HT1080 (cell line): ENCODE measurements at regions not wholly inside any gene's neighbourhood (a gene's known extent, or its start where the extent isn't known, plus 50 kb on each side); places are given as distances from the start of the nearest gene placed in this dataset.

ENCODE experiments used
- DNase-seq: peaks from one replicate; pipeline ENCODE4 v3.0.0-alpha.2; 2015; ENCODE audit warnings: low read depth

DNA sequence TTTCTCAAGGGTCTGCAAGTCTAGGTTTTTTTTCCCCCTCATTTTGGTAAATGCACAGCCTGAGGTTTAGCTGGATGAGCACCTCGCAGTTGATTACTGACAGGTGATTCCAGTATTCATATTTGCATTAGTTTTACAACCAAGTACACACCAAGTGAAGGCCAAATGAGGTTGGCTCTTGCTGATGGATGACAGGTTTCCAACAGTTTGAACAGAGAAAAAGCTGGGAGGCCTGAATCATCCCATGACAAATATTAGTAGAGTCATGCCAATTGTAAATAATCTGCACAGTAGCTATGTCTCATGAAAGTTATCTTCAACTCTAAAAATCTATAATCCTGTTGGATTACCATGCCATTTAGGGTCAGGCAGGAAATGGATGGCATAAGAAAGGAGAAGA, 399.8 kb downstream of the HTR7 start:
- DNase-seq = no peak

DNA sequence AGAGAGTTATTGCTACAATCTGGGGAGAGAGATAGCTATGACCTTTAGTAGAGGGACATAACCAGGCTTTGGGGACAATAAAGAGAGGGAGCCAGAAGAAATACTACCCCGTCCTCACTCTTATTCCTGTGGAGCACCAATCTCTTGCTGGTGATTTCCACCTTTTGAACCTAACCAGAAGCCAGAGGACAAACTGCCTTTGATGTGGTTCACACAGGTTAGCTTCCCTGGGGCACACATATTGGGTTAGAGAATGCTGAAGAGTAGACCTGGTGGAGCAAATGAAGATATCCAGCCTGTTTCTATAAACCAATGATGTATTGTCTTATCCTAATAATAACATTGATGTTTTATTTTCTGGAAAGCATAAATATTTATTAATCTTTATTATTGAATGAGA, 399.3 kb downstream of the HTR7 start:
- no peak for DNase-seq

DNA sequence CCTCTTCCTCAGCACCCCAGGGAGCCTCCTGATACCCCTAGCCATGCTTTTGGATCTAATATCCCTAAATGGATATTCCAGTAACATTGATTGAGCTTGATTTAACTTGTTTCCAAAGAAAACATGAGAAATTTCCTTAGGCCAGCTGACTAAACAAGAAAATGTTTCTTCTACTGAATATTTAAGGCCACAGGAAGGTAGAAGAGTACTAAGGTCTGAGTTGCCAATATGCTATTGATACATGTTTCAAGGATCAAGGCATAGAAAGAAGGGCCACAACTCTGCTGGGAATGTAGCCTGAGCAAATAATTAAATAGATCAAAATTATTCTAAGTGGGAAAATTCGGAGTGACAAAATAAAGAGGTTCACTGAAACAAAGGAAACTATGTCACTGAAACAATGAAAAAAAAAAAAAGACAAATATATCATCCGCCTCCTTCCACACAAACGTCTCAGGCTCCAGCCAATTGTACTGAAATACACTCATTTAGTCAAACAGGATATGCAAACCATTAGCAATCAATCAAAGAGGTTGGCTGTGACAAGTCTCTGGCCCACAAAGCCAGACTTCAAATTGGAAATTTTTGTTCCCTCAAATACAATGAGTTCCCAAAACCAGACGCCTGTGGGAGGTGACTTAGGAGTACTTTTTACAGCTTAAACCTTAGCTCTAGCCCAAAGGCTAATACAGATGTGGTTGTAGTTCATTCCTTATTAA, 396.2 kb downstream of the HTR7 start:
- no peak for DNase-seq

DNA sequence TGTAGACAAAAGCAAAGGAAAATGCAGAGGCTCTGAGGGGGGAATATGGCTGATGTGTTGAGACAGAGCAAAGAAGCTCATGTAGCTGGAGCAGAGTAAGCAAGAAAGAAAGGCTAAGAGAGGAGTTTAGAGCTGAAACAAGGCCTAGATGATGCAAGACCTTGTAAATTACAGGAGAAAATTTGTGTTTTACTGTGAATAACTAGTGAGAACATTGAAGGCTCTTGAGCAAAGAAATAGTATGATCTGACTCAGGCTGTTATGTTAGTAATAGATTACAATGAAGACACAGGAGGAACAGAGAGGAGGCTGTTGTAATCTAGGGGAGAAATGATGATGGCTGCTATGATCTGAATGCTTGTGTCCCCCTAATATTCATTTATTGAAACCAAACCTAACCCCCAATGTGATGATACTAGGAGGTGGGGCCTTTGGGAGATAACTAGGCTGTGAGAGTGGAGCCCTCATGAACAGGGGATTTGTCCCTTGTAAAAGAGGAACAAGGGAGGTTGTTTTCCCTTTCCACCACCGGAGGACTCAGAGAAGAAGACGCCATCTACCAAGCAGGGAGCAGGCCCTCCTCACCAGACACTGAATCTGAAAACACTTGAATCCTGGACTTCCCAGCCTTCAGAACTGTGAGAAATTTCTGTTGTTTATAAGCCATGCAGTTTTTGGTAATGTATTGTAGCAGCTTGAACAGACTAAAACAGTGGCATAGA, 394.9 kb downstream of the HTR7 start:
- no peak for DNase-seq

DNA sequence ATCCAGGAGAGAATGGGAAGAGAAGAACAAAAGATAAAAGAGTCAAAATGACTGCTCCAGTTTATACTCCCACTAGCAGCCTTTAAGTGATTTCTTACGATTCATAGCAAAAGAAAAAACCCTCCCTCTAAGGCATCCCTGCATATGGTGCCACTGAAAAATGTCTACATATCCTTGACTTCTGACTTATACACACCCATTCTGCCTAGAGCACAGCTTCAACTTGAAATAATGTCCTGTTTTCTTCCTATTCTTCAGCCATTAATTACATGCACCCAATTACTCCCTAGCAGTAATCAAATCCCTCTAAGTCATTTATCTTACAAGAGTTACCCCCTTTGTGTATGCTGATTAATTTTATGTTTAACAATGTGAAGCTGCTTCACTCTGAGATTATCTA, 393.5 kb downstream of the HTR7 start:
- DNase-seq = no peak

DNA sequence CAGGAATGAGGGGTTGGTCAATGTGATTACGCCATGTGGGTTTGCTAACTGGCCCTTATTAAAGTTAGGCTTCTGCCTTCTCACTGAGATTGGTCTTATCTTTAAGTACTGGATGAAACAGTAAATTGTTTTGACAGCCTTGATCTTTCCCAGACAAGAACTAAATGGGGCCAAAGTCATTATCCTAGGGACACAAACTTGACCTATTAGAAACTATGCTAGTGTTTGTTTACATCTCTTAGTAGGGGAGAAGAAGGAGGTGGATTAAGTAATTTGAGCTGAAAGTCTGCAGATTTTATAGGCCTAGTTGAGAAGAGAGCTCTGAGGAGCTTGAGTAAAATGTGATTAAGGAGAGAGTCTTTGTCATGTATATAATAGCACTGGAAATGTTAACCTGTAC, 386.9 kb downstream of the HTR7 start:
- no peak for DNase-seq

DNA sequence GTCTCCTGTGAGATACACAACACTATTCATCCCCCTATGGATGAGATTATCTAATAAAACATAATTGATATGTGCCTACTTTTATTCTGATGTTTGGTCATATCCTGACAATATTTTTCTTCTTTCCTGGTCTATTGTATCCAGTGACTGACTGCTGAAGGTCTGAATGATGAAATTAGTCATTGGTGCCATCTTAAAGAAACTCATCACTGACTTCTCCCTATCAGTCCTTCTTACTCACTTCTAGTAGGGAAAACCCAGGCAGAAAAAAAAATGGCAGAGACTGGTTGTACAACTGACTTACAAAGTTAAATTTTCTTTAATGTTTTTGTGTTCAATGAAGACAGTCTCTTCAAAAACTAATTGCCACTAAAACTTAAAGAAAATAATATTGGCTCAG, 377.4 kb downstream of the HTR7 start:
- no peak for DNase-seq

DNA sequence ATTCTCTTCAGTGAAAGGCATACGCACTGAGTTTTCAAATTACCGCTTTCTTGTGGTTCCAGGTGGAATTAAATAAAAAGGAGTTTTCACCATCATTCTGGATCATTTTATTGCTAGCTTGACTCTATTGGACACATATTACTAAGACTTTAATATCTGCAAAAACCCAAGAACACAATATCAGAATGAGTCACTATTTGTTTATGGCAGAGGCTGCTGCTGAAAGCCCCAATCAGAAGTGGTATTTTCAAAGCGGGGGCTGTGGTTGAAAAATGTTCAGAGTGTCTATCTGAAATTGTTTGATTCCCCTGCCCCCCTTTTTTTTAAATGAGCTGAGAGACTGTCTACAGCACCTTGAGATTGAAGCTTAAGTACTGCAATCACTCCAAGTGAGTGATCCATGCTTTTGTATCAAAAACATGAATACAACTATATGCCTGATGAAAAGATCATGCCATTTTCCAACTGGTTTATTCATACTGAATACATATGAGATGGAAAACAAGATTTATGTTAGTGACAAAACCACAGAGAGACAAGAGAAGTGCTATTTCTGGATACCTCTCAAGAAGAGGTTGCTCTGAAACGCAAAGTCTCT, 376.4 kb downstream of the HTR7 start:
- DNase-seq = no peak

DNA sequence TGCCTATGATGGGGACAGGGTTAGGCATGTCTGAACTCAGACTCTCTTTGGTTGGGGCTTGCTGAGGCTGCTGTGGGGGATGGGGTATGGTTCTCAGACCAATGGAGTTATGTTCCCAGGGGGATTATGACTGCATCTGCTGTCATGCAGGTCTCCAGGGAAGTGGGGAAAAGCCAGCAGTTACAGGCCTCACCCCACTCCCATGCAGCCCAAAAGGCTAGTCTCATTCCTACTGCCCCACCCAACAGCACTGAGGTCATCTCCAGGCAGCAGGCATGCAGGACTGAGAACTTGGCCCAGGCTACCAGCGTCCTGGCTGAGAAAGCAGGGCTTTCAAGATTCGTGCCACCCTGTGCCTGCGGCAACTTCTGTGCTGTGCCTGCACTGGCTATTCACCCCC, 373.3 kb downstream of the HTR7 start:
- DNase-seq = peak; percentile 39

DNA sequence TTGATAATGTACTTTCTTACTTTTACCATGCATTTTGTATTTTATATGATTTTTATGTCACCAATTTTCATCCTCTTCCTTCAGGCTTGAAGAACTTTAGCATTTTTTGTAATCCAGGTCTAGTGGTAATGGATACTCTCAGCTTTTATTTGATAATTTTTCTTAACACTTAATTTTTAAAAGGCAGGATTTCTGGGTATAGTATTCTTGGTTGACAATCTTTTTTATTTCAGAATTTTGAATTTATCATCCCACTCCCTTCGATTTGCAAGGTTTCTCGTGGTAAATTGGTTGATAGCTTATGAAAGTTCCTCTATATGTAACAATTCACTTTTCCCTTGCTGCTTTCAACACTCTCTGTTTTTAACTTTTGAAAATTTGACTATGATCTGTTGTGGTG, 363.7 kb downstream of the HTR7 start:
- DNase-seq = no peak

DNA sequence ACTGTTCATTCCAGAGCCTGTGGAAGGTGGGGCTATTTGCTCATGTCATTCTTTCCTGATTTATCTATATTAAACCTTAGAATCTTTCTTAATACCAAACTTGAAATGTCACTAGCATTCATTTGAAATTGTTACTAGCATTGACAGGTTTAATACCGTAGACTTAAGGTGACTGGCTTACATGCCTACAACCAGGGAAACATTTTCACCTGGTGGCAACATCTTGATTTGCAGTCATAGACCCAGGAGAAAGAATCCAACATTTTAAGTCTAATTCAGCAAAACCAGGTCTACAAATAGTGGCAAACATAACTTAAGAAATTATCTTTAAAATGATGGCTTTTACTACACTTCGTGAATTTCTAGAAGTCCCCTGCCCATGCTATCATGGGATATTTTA, 353.7 kb downstream of the HTR7 start:
- no peak for DNase-seq

DNA sequence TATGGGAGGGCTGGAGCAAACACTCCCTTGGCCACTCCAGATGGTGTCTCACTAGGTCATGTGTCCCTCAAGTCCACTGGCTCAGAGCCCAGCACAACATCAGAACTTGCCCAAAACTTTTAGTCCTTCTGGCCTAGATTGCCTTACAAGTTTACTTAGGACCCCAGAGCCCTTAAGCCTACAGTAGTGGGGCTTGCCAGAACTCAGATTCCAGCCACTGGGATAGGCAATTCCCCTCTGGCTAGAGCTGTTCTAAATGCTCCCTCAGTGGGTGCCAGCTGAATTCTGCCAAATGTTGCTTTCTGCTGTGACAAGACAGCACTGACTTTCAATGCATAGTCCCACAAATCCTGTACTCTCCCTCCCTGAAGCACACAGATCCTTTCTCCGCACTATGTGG, 331.1 kb downstream of the HTR7 start:
- no peak for DNase-seq

DNA sequence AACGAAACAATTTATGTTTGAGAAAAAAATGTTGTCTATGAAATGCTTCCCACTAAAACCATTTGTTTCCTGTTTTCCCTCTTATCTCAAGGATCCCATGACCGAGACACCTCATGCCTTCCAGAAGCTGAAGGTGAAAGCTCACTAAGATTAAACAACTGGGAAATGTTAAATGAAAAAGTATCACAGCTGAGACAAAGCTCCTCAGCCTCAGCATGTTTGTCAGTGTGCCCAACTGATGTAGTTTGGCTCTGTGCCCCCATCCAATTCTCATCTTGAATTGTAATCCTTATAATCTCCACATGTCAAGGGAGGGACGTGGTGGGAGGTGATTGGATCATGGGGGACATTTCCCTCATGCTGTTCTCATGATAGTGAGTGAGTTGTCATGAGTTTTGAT, 327.3 kb downstream of the HTR7 start:
- peak; percentile 2 for DNase-seq

DNA sequence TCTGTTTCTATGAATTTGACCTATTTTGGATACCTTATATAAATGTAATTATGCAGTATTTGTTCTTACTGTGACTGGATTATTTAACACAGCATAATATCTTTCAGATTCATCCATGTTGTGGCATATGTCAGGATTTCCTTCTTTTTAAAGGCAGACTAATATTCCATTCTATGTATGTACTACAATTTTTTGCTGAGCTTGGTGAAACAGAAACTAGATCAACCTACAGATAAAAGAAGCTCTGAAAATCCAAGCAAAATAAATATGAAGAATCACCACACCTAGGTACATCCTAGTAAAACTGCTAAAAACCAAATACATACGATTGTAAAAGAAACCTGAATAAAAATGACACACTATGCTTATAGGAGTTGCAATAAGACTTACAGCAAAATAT, 300.5 kb downstream of the HTR7 start:
- no peak for DNase-seq

DNA sequence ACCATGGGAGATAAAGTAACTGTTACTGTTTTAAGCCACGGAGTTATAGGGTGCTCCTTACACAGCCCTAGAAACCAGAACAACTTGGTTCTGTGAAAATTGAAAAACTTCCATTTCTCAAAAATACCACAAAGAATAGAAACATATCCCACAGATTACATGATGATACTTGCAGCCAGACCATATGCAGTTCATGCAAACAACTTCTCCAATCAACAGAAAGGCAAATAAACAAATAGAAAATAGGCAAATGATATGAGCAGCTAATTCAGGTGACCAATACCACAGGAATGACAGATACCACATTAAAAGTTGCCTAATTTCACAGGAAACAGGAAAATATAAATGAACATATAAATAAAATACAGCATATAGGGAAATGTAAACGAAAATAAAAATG, 297.5 kb downstream of the HTR7 start:
- no peak for DNase-seq

DNA sequence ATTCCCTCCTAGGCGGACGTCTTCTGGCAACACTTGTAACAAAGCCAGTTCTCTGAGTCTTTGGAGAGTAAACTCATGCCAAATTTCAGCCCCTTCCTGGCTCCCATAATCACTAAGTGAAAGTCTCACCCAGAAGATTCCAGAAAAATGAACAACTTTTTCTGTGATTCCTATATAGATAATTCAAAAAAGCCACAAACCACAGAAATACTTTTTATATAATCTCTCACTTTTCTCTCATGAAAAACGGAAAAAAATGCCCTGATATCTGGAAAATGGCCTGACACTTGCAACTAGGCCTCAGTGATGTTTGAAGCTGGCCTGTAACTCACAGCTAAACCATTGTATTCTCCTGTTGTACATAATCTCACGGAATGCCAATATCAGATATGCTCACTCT, 296.2 kb downstream of the HTR7 start:
- DNase-seq = no peak

DNA sequence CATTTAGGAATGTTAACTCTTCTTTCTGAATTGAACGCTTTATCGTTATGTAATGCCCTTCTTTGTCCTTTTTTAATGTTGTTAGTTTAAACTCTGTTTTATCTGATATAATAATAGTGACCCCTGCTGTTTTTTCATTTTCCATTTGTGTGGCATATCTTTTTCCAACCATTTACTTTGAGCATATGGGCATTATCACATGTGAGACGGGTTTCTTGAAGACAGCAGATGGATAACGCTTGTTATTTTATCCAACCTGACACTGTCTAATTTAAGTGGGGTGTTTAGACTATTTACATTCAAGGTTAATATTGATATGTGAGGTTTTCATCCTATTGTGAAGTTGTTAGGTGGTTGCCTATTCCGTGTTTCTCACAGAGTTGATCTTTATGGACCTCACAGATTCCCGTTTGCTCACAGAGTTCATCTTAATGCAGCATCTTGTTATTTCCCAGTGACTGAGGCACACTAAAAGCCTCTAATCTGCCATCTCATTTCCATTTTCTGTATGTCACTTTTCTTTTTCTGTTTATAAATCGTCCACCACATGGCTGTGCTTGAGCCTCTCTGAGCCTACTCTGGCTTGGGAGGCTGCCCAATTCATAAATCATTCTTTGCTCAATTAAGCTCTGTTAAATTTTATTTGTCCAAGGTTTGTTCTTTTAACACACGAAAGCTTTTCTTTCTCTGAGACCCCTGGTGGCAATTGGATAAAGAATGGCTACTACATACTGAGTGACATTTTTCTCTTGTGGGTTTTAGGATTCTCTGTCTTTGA, 286.2 kb downstream of the HTR7 start:
- DNase-seq = no peak

DNA sequence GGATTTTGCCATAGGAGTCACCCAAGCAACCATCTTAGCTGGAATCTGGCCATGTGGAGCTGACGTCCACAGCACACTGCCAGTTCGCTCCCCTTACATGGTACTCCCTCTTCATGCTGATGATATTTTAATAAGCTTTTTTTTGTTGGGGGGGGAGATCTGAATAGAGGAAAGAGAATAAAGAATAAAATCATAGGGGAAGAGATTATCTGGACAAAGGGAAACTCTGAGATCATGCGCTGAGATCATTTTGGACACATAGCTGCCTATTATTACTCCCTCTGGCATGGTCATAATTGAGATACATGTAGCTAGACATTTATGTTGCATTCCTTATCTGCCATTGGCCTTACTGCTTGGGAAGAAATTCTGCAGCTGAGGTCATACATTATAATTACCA, 282.7 kb downstream of the HTR7 start:
- DNase-seq = no peak

DNA sequence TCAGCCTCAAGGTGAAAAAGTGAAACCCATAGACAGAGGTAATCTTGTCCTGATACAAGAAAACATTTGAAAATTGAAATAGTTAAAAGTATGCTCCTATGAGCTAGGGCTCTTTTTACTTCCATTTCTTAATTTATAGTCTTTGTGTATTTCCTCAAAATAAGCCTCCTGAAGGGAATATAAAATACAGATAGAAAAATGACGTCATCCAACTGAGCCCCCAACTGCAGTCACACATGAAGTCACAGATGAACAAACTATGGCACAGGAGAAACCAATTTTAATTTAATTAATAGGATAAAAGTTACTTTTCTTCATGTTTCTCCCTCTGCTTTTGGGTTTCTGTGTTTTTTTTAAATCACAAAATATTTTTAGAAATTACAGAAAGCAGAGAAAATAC, 280.3 kb downstream of the HTR7 start:
- DNase-seq = no peak

DNA sequence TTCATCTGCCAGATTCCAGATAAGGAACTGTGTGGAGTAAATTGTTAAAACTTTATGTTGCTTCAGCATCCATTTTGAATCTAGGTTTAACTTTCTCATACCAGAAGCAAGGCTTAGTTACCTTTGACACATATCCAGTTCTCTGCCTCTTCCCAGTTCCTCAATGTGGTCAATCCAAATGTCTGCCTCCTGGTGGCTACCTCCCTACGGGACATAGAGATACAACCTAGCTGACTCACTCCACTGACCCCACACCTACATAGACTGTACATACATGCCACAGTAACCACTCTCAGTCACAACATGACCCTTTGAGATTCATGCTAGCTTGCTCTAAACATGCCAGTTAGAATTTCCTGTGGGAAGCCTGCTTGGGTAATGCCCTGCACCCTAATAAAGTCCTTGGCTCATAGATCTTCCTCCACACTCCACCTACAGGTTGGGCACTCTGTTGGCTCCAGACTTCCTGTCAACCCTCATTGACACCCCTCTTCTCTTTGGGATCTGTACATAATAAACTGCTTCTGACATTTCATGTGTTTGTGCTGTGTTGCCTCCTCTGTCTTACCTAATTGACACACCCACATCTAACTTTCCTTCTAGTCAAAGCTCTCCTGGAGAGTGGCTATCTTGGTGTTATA, 278.1 kb downstream of the HTR7 start:
- DNase-seq = peak; percentile 79

DNA sequence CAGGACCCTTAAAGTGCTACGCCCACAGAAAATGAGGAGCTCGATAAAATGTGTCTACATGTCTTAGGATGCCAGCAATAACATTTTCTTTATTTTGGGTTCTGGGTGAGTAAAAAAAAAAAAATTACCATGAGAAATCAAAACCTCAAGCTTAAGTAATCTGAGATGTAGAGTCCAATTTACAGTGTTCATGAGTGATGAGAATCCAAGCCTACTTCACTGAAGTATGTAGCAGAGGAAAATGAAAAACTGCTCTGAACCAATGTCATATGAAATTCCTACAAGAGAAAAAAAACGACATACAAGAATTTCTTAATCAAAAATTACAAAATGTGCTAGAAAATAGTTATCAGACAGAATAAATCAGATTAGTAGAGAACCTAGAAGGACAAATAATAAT, 274.4 kb downstream of the HTR7 start:
- no peak for DNase-seq

DNA sequence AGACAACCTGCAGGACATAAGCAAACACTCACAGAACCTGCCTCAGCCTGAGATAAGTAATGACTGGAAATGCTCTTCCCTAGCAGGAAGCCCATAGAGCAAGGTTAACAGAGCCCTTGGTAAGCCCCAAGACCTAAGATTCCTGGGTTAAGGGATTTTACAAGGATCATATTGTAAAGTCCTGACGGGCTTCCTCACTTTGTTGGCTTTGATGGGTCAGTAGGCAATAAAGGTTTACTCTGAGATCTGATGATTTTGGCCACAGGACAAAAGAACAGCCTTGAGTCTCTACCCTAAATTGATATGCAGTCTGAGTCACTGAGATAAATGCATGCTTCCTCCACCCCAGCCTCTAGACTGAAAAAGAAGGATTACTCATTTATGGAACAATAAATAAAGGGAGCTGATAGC, 270.8 kb downstream of the HTR7 start:
- peak; percentile 85 for DNase-seq
